Hematopoietic multipotent progenitor cell treated with erythropoietin and hydrocortisone succinate and interleukin-3 and kit ligand, for 15 days (in vitro differentiated cells): ENCODE measurements at regions not wholly inside any gene's neighbourhood (a gene's known extent, or its start where the extent isn't known, plus 50 kb on each side); places are given as distances from the start of the nearest gene placed in this dataset.
"Not testable (repeated sequence)": the region's sequence is repeated elsewhere in the genome, so short reads cannot be mapped to it uniquely, and the experiment has no call there.

Experiments used
- DNase-seq: peaks from one replicate; pipeline ENCODE4 v3.0.0-alpha.2; 2015; ENCODE audit warnings: low spot score

DNA sequence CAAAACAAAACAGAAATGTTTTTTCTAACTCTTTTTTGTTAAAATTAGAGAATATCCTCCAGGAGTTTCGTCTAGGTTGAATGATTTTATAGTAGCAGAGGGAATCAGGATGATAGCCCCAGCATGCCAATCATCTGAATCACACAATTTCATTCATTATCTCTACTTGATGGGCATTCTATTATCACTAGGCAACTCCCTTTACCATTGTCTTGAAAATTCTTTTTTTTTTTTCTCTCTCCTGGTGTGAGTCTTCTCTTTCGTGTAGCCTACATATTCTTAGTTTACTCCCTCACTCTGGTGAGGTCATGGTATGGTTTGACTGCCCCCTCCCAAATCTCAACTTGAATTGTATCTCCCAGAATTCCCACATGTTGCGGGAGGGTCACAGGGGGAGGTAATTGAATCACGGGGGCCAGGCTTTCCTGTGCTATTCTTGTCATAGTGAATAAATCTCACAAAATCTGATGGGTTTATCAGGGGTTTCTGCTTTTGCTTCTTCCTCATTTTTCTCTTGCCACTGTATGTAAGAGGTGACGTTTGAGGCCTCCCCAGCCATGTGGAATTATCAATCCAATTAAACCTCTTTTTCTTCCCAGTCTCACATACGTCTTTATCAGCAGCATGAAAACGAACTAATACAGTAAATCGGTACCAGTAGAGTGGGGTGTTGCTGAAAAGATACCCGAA lies 105.0 kb downstream of the OTUD1 start:
- no peak for DNase-seq

DNA sequence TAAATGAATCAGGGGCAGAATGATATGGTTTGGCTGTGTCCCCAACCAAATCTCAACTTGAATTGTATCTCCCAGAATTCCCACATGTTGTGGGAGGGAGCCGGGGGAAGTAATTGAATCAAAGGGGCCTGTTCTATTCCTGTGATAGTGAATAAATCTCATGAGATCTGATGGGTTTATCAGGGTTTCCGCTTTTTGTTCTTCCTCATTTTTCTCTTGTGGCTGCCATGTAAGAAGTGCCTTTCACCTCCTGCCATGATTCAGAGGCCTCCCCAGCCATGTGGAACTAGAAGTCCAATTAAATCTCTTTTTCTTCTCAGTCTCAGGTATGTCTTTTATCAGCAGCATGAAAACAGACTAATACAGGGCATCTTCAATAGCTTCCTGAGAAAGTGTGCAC lies 107.0 kb downstream of the OTUD1 start:
- not testable (repeated sequence) for DNase-seq

DNA sequence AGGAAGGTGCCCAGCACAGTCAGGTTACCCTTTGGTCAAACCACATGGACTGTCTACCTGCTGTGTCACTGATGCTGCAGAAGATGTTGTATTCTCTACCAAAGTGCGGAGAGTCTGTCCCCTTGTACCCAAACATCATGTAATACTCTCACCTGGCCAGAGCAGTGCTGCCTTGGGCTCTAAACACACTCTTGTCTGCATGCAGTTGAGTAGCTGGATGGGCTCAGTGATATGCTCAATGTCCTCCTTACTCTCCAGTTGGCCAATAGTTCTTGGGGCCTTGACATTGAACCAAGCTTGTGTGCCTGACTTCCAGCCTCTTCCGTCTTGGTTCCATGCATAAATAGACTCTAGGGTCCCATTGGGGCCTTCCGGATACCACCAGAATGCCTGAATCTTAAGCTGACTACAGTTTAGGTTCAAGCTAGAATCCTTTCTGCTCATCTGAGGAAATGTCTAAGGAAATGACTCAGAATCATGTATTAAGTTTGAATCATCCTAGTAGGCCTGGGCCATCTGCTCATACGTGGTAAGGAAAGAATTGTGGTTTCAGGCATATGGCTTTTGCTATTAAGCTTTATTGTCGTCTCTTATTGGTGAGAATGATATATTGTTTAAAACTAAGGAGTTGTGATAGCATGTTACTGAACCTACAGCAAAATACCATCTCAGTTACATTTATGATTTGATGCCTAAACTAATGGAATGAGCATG lies 118.0 kb downstream of the OTUD1 start:
- no peak for DNase-seq

DNA sequence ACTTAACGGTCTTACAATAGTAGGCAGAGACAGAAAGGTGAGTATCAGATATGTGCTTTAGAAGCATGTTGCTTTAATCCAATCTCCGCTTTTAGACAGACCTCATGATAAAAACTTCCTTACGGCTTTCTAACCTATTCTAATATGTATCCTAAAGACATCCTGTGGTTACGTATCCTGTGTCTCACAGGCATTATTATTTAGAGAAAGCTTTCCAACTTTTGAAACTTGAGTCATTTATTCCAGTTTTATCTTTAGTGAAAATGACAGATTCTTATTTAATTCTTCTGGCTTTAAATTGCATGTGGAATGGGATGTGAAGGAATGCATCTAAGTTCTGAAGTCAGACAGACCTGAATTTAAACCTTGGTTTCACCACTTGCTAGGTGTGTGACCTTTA lies 118.9 kb downstream of the OTUD1 start:
- DNase-seq = no peak

DNA sequence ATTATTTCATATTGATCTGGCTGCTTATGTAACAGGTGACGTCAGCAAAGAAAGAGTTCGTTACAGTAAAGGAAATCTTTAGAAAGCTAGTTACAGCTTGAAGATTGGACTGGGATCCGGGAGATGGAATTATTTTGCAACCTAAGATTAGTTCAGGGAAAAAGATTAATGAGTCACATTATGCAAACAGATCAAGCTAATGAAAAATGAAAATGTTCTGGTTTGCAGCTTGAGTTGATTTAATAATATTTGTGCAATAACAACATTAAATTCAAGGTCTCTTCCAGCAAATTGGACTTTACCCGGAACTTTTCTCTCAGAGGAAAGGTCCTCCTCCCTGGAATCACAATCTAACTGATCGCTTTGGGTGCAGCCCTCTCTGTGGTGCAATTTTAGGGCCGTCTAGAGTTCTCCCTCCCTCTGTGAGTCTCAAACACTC lies 119.5 kb downstream of the OTUD1 start:
- DNase-seq = no peak

DNA sequence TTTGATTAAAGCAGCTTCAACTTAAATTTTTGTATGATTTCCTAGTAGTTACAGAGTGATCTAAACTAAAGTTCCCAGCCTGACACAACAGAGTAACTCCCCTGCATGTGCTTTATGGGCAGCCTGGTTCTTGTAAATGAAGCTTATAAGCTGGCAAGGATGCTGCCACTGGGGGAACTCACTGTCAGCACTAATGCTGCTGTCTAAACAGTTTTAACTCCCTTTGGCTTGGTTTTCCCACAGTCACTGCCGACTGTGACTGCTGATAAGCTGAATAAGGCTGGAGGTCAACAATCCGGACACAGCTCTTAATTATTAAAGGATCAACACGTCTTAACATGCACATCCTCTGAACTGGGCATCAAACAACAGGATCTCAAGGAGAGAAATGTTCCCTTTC lies 130.1 kb downstream of the OTUD1 start:
- no peak for DNase-seq

DNA sequence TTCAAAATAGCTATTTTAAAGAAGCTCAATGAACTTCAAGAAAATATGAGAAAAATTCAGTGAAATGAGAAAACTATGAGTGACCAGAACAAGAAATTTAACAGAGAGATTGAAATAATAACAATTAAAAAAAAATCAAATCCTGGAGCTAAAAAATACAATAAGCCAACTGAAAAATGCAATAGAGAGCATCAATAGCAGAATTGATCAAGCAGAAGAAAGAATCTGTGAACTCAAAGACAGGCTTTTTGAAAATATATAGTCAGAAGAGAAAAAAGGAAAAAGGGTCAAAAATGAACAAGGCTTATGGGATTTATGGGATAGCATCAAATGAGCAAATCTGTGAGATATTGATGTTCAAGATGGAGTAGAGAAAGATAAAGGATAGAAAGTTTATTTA lies 133.0 kb downstream of the OTUD1 start:
- no peak for DNase-seq

DNA sequence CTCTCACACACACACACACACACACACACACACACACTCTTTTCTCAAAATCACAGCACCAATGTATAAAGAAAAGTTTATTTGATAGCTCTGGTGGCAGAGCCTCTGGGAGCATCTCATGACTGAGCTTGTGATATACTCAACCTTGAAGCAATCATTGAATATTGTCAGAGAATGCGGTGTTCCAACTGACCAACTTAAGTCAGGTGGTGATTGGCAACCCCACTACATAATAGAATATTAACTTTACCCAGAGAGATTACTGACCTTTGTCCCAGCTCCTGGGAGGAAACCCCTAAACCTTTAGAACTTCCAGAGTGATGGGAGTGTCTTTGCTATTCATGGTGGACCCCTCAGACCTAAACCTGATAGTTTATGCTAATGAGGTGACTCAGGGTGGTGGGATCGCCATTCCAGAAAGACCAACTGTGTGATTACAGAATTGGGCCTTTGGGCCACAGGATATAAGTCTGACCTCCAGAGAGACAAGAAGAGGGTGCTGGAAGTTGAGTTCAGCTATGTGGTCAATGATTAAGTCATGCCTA lies 143.1 kb downstream of the OTUD1 start:
- no peak for DNase-seq

DNA sequence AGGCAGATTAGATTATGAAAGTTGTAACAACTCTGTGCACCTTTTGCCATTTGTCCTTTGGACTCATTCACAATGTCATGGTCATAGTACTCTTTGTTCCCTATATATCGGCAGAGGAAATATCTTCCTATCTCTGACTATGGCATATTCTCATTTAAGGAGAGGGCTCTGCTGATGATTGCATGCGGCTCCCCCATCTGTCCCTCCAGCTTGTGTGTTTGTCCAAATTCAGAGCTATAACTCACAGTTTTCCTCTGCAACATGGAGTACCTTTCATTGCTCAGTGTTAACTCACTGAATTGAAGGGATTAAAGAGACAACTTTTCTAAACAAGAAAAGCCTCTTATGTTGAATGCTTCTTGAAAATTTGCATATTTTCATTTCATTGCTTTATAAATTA lies 145.5 kb downstream of the OTUD1 start:
- no peak for DNase-seq

DNA sequence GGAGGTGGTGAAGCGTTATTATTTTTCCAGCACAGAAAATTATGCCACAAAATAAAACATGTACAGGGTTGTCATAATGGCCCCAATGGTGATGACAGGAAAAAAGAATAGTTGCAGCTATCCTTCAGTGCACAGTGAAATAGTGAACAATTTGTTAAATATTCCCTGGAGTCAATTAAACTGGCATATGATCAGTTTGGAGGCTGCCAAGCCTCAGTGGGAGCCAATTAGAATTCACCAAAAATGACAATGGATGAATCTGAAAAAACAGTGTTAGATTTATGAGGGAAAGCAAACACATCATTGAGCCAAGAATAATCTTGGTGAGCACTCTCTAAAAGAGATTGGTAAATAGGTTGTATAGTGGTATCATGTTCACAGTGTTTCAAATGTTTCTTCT lies 146.3 kb downstream of the OTUD1 start:
- DNase-seq = no peak

DNA sequence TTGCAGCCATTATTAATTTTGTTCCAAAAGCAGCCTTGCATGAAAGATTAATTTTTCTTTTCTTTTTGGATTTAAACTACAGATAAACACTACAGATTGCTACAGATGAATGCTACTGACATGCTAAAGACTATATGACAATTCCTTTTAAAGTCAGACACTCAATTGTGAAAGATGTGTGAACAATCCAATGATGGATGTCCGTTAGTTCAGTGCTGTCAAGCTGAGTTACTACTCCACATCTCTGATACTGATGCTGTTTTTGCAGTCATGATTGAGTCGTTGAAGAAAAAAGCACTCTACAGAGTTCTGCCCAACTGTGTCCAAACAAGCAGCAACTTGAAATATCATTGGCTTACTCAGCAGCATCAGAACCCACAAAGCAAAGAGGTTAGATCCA lies 146.8 kb downstream of the OTUD1 start:
- DNase-seq = no peak

DNA sequence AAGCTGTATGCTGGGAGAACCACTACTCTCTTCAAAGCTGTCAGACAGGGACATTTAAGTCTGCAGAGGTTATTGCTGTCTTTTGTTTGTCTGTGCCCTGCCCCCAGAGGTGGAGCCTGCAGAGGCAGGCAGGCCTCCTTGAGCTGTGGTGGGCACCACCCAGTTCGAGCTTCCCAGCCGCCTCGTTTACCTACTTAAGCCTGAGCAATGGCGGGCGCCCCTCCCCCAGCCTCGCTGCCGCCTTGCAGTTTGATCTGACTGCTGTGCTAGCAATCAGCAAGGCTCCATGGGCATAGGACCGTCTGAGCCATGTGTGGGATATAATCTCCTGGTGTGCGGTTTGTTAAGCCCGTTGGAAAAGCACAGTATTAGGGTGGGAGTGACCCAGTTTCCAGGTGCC lies 156.4 kb downstream of the OTUD1 start:
- not testable (repeated sequence) for DNase-seq

DNA sequence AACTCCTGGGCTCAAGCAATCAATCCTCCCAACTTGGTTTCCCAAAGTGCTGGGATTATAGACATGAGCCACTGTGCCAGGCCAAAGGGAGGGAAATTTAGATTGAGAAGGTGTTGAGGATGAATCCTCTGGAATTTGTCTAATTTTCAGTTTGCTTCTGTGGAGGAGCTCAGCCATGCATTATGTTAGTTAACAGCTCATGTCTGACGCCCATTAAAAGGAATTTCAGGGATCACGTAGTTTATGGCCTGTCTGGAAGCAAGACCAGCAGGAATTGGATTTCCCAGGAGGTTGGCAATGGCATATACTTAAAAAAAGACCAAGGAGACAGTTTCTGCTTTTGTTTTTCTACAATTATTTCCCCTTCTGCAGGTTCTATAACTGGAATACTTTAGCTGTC lies 165.7 kb downstream of the OTUD1 start:
- DNase-seq = no peak

DNA sequence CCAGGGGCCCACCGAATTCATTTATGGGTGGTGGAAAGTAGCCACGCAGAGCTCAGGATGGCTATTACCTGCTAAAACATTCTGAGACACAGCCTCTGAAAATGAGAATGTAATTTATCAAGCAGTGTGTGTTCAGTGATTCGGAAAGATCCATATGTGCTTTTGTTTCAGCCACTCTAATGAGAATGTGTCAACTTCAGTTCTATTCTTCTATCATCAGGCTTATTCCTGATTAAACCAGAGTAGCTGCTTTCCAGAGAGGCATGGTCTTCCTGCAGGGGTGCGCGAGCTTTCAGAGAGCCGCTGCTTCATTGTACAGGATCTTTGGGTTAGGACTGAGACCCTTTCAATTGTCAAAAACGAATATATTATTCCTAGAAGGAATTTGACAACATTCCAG lies 167.6 kb downstream of the OTUD1 start:
- DNase-seq = no peak

DNA sequence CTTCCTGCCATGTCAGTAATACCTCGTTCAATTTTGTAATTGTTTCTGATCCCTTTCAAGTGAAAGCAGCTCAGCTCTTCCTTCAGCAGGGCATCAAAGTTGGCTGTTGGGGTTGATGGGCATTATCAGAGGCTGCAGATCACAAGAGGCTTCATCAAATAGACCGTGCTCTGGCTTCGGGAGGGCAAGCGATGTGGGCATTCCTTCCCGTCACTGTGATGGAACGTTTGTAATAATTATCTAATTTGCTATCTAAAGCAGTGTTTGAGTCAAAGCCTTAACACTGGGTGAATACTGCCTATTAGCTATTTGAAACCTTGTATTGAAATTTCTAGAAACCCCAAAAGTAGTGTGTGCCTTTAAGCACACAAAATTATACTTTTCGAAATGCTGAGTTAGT lies 170.1 kb downstream of the OTUD1 start:
- no peak for DNase-seq

DNA sequence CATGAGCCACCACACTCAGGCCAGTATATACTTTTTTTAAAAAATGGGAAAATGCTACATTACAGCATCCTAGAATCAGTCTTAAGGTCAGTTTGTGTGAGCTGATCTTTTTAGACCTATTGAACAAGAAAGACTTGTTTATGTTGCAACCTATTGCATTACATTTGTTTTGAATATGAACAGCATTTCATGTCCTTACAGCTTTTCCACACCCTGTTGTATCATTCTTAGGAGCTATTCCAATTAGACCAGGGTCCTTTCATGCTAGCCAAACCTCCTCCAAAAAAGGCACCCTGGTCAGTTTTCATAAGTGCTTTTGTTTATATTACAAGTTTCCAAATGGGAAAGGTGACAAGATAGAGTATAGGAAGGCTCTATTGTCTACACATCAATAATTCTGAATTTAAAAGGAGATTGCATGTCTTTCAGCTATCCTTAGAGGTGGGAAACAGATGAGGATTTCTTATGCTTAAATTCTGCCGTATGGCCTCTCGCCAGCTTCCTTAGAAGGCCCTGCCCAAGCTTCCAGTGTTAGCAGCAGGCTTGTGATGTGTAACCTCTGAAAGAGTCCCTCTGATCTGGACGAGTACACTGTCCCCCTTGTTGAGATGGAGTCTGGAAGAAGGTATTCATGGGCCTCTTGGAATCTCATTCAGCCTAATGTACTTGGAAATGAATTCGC lies 171.9 kb downstream of the OTUD1 start:
- no peak for DNase-seq

DNA sequence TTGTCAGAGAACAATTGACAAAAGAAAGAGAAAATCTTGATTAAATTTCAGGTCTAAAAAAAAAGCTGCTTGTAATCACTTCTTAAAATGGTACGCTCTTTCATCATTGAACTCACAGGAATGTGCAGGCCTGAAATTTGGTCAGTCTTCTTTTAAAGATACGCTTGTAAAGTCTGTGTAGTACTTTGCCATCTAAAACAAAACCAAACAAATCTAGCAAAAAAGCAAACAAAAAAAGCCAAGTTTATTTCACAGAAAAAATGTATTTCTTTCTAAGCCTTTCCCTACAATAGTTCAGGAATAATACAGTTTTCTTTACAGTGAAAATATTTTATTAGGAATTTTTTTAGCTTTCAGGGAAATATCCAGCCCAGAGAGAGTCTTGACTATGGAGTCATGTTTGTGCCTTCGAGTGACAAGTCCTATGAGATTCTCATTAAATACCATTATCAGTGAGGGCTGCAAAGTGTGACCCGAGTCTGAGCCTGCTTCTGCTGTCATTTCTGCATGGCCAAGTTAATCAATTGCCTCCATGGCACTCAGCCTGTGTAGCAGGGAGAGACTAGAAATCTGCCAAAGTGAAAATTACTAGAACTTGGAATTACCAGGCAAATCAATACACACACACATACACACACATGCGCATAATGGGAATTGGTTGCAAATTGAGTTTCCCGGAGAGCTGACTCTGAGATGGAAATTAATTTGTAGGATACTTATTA lies 172.6 kb downstream of the OTUD1 start:
- no peak for DNase-seq

DNA sequence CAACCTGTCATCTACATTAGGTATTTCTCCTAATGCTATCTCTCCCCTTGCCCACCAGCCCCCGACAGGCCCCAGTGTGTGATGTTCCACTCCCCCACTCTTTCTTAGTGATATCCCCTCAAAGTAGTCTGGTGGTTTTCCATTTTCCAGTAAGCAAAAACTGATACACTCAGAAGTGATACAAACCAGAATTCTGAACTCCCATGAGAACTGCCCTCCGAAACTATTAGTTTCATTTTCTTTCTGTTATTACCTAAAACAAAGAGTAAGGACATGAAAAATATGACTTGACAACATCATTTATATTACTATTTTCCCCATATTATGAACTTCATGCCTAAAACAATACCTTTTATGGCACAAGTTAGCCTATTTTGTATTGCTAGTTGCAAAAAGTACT lies 175.0 kb downstream of the OTUD1 start:
- DNase-seq = no peak

DNA sequence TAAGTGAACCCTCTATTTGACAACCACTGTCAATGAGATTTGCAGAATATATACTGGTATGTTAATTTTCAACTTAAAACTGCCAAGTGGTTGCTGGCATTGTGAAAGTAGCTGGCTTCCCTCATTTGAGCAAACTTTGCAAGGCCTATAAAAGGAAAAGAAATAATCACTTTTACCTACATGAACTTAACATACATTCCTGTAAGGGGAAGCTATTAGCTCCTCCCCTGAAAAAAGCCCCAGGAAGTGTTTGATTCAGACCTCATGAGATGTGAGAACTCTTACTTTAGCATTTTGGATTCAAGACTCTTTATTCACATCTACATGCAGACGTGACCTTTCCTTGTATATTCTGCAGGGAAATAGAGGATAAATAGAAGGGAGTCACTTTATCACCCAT lies 175.6 kb downstream of the OTUD1 start:
- no peak for DNase-seq

DNA sequence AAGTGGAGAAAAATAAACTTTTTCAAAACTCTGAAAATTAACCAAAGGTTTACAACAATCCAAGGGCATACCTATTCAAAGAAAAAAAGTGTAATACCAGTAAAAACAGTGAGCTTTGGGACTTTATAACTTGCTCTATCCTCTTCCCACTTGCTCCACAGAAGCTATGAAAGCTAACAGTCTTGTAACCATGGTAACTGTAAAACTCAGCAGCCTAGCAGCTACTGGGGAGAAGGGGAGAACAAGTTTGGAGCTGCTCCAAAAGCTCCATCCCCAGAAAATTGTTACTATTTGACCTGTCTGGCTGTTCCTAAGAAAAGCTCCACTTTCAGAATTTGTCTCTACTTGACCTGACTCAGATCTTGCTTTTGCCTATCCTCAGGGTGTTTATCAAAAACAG lies 191.5 kb downstream of the OTUD1 start:
- no peak for DNase-seq

DNA sequence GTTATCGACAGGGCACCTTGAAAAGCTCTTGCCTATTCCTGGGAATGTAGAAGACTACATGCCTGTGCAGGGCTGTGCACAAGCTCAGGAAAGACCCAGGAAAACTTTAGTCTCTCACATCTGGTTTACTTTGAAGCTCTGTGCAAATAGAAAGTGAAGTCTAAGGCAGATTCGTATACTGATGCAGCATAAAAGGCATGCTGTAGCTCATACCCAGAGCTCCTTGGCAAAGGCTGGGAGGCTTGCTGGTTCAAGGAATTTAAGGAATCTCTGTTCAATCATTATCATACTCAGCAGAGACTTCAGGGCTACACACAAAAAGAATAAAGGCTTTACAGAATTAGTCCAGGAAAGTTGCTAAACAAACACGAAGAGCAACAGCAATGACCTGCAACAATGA lies 192.0 kb downstream of the OTUD1 start:
- DNase-seq = no peak

DNA sequence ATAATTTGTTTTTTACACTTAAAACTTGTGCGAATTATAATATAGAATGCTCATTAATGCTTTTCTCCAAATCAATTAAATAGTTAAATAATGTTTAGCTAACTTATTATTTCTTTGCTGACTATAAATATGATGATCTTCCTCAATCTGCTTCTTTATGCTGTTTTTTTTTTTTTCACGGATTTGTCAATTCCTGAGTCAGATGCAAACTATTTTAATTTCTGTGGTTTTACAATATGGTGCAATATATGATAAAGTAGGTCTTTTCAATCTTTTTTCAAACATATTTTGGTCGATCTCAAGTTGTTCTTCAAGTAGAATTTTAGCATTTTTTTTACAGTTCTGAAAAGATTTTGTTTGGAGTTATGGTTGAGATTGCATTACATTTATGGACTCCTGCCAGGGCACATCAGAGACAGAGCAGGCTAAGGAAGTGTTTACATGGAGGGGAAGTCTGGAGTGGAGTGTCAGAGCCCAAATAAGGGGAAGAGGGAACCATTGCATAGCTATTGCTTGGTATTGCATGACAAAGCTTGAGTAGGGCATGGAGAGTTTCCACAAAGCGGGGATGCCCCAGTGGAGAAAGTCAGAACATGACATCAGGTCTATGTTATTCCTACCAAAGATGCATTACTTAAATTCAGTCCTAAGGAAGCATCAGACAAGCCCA lies 204.4 kb downstream of the OTUD1 start:
- no peak for DNase-seq
